ENCODE measurements at regions not wholly inside any gene's neighbourhood (a gene's known extent, or its start where the extent isn't known, plus 50 kb on each side); places are given as distances from the start of the nearest gene placed in this dataset.

GRCh38 chr1:57623039-57623790, 199.4 kb upstream of the DAB1 start:
- 68% methylated on average over 13 of the region's 18 CpGs for WGBS (ENCODE audit: insufficient coverage)
- Mint-ChIP-seq H3K9me3 (ENCODE audit: insufficient read depth) (no peaks in the 10 kb centered on the region), H3K27me3 (no peaks in the 10 kb centered on the region), H3K4me1 (no peaks in the 10 kb centered on the region), H3K4me3 (no peak overlapping the region), H3K27ac (no peak overlapping the region)
- ChIA-PET POLR2A (no interaction called here), CTCF (no interaction called here)
- Histone ChIP-seq H2AFZ (ENCODE audit: insufficient read depth, low read depth, low read length, poor library complexity, severe bottlenecking) (no peak overlapping the region), H4K20me1 (ENCODE audit: control insufficient read depth, insufficient read depth, low read length, poor library complexity, severe bottlenecking) (no peaks in the 10 kb centered on the region), H3K27me3 (replicated peaks in 1 of 4; ENCODE audit: control extremely low read depth in 1 of 4, control insufficient read depth in 3 of 4, insufficient read depth in 4 of 4, low read length in 3 of 4) (no peaks in the 10 kb centered on the region), H3K79me2 (ENCODE audit: control insufficient read depth, insufficient read depth, low read length) (no peaks in the 10 kb centered on the region), H3K4me2 (replicated peaks; ENCODE audit: low read depth, low read length, poor library complexity, severe bottlenecking) (no peak overlapping the region), H3K4me3 (ENCODE audit: control extremely low read depth in 1 of 5, extremely low read depth in 1 of 5, insufficient read depth in 1 of 5, low read depth in 2 of 5, low read length in 4 of 5) (no peak overlapping the region), H3K9me3 (ENCODE audit: control extremely low read depth in 1 of 3, control insufficient read depth in 2 of 3, insufficient read depth in 1 of 3, low read length in 2 of 3) (no peaks in the 10 kb centered on the region), H3K27ac (ENCODE audit: low read length in 2 of 2) (no peak overlapping the region), H3K4me1 (ENCODE audit: control insufficient read depth in 2 of 2, insufficient read depth in 2 of 2, low read length in 2 of 2) (no peaks in the 10 kb centered on the region), H3K9ac (ENCODE audit: low read length) (no peak overlapping the region), H3K36me3 (replicated peaks in 1 of 2; ENCODE audit: control extremely low read depth in 1 of 2, control insufficient read depth in 1 of 2, extremely low read depth in 1 of 2, insufficient read depth in 2 of 2, low read length in 1 of 2) (no peaks in the 10 kb centered on the region)
- DNase-seq: no peak
- intact Hi-C loops (cut with micrococcal nuclease): no loop called here
- ATAC-seq (ENCODE audit: low read depth): no peak
- TF ChIP-seq EZH2 (IDR thresholded peaks at IDR 0.05; ENCODE audit: borderline replicate concordance, insufficient read depth, low read depth, low read length, poor library complexity, severe bottlenecking) (no peak), CTCF (IDR thresholded peaks at IDR 0.05) (no peak)

- Histone ChIP-seq H3K4me1 (ENCODE audit: control insufficient read depth in 2 of 2, insufficient read depth in 2 of 2, low read length in 2 of 2) (no peaks in the 10 kb centered on the region), H3K27ac (ENCODE audit: low read length in 2 of 2) (no peak overlapping the region), H3K36me3 (replicated peaks in 1 of 2; ENCODE audit: control extremely low read depth in 1 of 2, control insufficient read depth in 1 of 2, extremely low read depth in 1 of 2, insufficient read depth in 2 of 2, low read length in 1 of 2) (no peaks in the 10 kb centered on the region), H3K4me2 (replicated peaks; ENCODE audit: low read depth, low read length, poor library complexity, severe bottlenecking) (no peak overlapping the region), H2AFZ (ENCODE audit: insufficient read depth, low read depth, low read length, poor library complexity, severe bottlenecking) (no peak overlapping the region), H4K20me1 (ENCODE audit: control insufficient read depth, insufficient read depth, low read length, poor library complexity, severe bottlenecking) (no peaks in the 10 kb centered on the region), H3K9ac (ENCODE audit: low read length) (no peak overlapping the region), H3K4me3 (ENCODE audit: control extremely low read depth in 1 of 5, extremely low read depth in 1 of 5, insufficient read depth in 1 of 5, low read depth in 2 of 5, low read length in 4 of 5) (no peak overlapping the region), H3K79me2 (ENCODE audit: control insufficient read depth, insufficient read depth, low read length) (no peaks in the 10 kb centered on the region), H3K27me3 (replicated peaks in 1 of 4; ENCODE audit: control extremely low read depth in 1 of 4, control insufficient read depth in 3 of 4, insufficient read depth in 4 of 4, low read length in 3 of 4) (peaks cover 0 to 6% (median 0%) of the 10 kb centered on the region in 4 experiments), H3K9me3 (ENCODE audit: control extremely low read depth in 1 of 3, control insufficient read depth in 2 of 3, insufficient read depth in 1 of 3, low read length in 2 of 3) (no peaks in the 10 kb centered on the region)
- Mint-ChIP-seq H3K4me1 (no peaks in the 10 kb centered on the region), H3K9me3 (ENCODE audit: insufficient read depth) (no peaks in the 10 kb centered on the region), H3K27me3 (peaks cover 4% of the 10 kb centered on the region), H3K27ac (no peak overlapping the region), H3K4me3 (no peak overlapping the region)
- DNase-seq (no peak), ATAC-seq (ENCODE audit: low read depth) (no peak)
- intact Hi-C loops (cut with micrococcal nuclease): no loop called here
- TF ChIP-seq CTCF (IDR thresholded peaks at IDR 0.05) (no peak), EZH2 (IDR thresholded peaks at IDR 0.05; ENCODE audit: borderline replicate concordance, insufficient read depth, low read depth, low read length, poor library complexity, severe bottlenecking) (no peak)
- POLR2A ChIA-PET: no interaction called here
- CTCF ChIA-PET: no interaction called here
- no CpG with 5 or more reads among the region's 1 CpG for WGBS (ENCODE audit: insufficient coverage)
Measured at GRCh38 chr1:57621776-57622175, 197.9 kb upstream of the DAB1 start.
